ENCODE measurements at regions not wholly inside any gene's neighbourhood (a gene's known extent, or its start where the extent isn't known, plus 50 kb on each side); places are given as distances from the start of the nearest gene placed in this dataset.
A peak's percentile ranks its signal among the peaks of the same experiment; 100 is the strongest.

DNA sequence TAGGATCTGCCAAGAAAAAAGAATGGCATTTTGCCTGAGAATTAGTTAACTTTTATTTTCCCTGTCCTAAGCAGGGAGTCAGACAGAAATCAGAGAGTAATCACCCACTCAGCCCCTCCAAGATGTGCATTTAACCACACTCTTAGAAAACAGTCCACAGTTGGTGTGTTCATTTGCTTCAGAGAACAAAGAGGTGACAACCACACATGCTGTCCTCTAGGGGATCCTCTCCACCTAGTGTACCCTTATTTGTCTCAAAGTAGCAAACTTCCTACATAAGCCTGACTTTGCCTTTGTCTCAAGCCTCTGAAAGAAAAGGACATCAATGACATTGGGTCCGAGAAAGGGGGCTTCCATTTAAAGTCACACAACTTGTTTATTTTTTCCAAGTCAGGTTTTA lies 107.0 kb upstream of the RFC3 start:
- H3K27me3 ChIP-seq (replicated peaks; ENCODE audit: insufficient read depth), result no peaks in the 10 kb centered on the region
- TF ChIP-seq POLR2AphosphoS5 (IDR thresholded peaks at IDR 0.05) (no peak), POLR2A (IDR thresholded peaks at IDR 0.05) (no peak)
- TF ChIP-seq, protein P1, sequence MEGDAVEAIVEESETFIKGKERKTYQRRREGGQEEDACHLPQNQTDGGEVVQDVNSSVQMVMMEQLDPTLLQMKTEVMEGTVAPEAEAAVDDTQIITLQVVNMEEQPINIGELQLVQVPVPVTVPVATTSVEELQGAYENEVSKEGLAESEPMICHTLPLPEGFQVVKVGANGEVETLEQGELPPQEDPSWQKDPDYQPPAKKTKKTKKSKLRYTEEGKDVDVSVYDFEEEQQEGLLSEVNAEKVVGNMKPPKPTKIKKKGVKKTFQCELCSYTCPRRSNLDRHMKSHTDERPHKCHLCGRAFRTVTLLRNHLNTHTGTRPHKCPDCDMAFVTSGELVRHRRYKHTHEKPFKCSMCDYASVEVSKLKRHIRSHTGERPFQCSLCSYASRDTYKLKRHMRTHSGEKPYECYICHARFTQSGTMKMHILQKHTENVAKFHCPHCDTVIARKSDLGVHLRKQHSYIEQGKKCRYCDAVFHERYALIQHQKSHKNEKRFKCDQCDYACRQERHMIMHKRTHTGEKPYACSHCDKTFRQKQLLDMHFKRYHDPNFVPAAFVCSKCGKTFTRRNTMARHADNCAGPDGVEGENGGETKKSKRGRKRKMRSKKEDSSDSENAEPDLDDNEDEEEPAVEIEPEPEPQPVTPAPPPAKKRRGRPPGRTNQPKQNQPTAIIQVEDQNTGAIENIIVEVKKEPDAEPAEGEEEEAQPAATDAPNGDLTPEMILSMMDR (IDR thresholded peaks at IDR 0.05), result no peak
- H3K27ac ChIP-seq, result no peak overlapping the region
- intact Hi-C loops (cut with DNase I), result no loop called here
- no peak for DNase-seq (ENCODE audit: low spot score)
- H3K4me1 ChIP-seq (replicated peaks), result no peaks in the 10 kb centered on the region
- H3K4me3 ChIP-seq, result no peak overlapping the region
- no peaks in the 10 kb centered on the region for H3K9me3 ChIP-seq
- no peaks in the 10 kb centered on the region for H3K36me3 ChIP-seq
- WGBS, result 58% methylated on average over 1 of the region's 1 CpG

GRCh38 chr13:33711436-33711835 lies 106.5 kb upstream of the RFC3 start:
- no peaks in the 10 kb centered on the region for H3K36me3 ChIP-seq
- no peaks in the 10 kb centered on the region for H3K27me3 ChIP-seq (replicated peaks; ENCODE audit: insufficient read depth)

GRCh38 chr13:33717775-33718174 lies 100.2 kb upstream of the RFC3 start:
- no peak for DNase-seq (ENCODE audit: low spot score)
- Histone ChIP-seq H3K4me3 (no peak overlapping the region), H3K27me3 (replicated peaks; ENCODE audit: insufficient read depth) (no peaks in the 10 kb centered on the region), H3K9me3 (no peaks in the 10 kb centered on the region), H3K4me1 (replicated peaks) (no peaks in the 10 kb centered on the region), H3K27ac (no peak overlapping the region), H3K36me3 (no peaks in the 10 kb centered on the region)
- intact Hi-C loops (cut with DNase I), result no loop called here
- no peak for TF ChIP-seq POLR2A (IDR thresholded peaks at IDR 0.05)
- TF ChIP-seq, protein P1 (IDR thresholded peaks at IDR 0.05), result no peak
- TF ChIP-seq POLR2AphosphoS5 (IDR thresholded peaks at IDR 0.05), result no peak

More at GRCh38 chr13:33711436-33711835, 106.5 kb upstream of the RFC3 start:
- TF ChIP-seq POLR2AphosphoS5 (IDR thresholded peaks at IDR 0.05) (no peak), POLR2A (IDR thresholded peaks at IDR 0.05) (no peak)
- TF ChIP-seq, protein P1 (IDR thresholded peaks at IDR 0.05), result no peak
- Histone ChIP-seq H3K4me3 (no peak overlapping the region), H3K27ac (no peak overlapping the region), H3K4me1 (replicated peaks) (no peaks in the 10 kb centered on the region), H3K9me3 (no peaks in the 10 kb centered on the region)
- intact Hi-C loops (cut with DNase I), result no loop called here
- DNase-seq (ENCODE audit: low spot score), result no peak
- 18% methylated on average over 3 of the region's 3 CpGs for WGBS

DNA sequence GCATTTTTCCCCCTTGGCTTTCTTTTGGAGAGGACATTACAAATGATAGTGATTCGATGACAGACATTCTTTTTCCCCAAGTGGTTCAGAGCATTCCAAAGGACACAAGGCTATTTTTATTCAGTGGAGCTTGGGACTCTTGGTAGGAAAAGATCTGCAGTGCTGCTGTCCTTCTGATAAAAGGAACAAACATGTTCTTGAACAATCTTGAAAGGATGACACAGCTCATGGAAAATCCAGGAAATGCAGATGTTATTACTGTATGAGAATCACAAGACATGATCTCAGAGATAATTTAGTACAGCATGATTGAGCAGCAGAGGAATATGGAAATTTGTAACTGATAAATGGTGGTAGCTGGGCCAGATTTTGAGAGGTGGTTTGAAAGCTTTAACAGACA lies 96.2 kb upstream of the RFC3 start:
- no peak overlapping the region for H3K4me3 ChIP-seq
- intact Hi-C loops (cut with DNase I), result loop anchor here (5.0 to 10.0 kb wide), 5 partner anchors 179 to 1134 kb away; partner anchors contain the start of genes PDS5B and STARD13
- H3K9me3 ChIP-seq, result no peaks in the 10 kb centered on the region
- no peak for TF ChIP-seq POLR2A (IDR thresholded peaks at IDR 0.05)
- no peak for TF ChIP-seq POLR2AphosphoS5 (IDR thresholded peaks at IDR 0.05)
- TF ChIP-seq, protein P1 (IDR thresholded peaks at IDR 0.05), result no peak
- H3K36me3 ChIP-seq, result no peaks in the 10 kb centered on the region
- no peaks in the 10 kb centered on the region for H3K4me1 ChIP-seq (replicated peaks)
- 53% methylated on average over 1 of the region's 1 CpG for WGBS
- no peak for DNase-seq (ENCODE audit: low spot score)
- no peaks in the 10 kb centered on the region for H3K27me3 ChIP-seq (replicated peaks; ENCODE audit: insufficient read depth)
- H3K27ac ChIP-seq, result peak overlapping the region; percentile 26 to 30

DNA sequence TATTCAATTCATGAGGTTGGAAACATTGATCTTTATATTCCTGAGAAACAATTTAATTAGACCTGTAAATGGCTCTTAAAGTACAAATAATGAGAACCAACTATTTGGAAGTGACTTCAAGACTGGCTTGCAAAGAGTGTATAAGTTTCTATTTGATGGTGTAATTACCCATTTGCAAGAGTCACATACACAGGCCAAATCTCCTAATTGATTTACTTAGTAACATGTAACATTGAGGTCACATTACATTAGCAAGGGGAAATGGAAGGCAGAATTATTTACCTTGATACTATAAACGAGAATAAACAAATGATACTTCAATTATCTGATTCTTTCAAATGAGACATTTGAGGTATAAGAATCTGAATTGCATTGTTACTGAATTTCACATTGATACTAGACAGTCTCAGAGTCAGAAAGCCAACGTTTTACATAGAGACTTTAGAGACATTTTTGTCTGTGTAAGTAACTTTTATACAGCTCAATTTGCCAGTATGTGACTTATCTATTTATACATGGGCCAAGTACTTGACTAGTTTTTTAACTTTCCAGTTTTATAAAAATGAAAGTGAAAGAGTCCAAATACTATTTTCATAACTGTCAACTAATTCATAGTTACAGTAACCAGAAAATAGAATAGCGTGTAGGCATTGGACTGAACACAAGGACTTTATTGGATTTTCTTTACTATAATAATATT lies 95.6 kb upstream of the RFC3 start:
- no peak for DNase-seq (ENCODE audit: low spot score)
- H3K4me3 ChIP-seq, result no peak overlapping the region
- H3K9me3 ChIP-seq, result no peaks in the 10 kb centered on the region
- H3K27ac ChIP-seq, result peak overlapping the region; percentile 26 to 30
- intact Hi-C loops (cut with DNase I), result loop anchor here (5.0 to 10.0 kb wide), 5 partner anchors 180 to 1135 kb away; partner anchors contain the start of genes PDS5B and STARD13
- no peaks in the 10 kb centered on the region for H3K36me3 ChIP-seq
- no peaks in the 10 kb centered on the region for H3K4me1 ChIP-seq (replicated peaks)
- no peaks in the 10 kb centered on the region for H3K27me3 ChIP-seq (replicated peaks; ENCODE audit: insufficient read depth)
- TF ChIP-seq POLR2A (IDR thresholded peaks at IDR 0.05) (no peak), POLR2AphosphoS5 (IDR thresholded peaks at IDR 0.05) (no peak)
- TF ChIP-seq, protein P1 (IDR thresholded peaks at IDR 0.05), result no peak
- 22% methylated on average over 3 of the region's 3 CpGs for WGBS
